ENCODE measurements at regions not wholly inside any gene's neighbourhood (a gene's known extent, or its start where the extent isn't known, plus 50 kb on each side); places are given as distances from the start of the nearest gene placed in this dataset.
A peak's percentile ranks its signal among the peaks of the same experiment; 100 is the strongest.

DNA sequence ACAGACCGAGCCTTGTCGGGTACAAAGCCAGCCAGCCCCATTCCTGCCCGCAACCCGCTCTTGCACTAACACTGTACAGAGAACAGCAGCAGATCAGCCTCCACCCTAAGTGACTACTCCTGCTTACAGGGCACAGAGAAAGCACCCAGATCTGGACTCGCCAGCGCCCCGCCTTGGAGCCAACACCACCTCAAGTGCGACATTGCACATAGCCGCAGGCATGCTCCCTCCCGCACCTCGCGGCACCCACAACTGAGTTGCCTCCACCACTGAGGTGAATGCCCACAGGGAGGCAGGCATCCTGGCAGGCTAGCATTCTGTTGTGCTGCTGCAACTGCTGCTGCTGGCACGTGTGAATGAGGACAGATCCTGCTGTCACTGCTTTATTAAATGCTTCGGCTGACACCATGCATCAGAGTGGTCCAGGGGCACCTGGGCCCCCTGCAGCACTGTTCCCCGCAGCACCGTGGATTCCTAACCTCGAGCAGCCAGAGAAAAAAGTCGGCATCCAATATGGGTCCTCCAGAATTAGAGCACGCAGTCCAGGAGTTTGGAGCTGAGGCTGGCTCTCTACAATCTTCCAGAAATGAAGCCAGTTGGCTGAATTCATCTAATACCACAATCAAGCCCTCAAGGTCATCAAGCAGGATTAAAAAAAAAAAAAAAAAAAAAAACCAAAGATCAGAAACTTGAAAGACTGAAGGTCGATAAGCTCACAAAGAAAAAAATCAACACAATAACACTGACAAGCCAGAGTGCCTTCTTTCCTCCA, 352.9 kb downstream of the GASK1B start:
- no peak for DNase-seq (ENCODE audit: low read depth)
- TF ChIP-seq, protein P1, sequence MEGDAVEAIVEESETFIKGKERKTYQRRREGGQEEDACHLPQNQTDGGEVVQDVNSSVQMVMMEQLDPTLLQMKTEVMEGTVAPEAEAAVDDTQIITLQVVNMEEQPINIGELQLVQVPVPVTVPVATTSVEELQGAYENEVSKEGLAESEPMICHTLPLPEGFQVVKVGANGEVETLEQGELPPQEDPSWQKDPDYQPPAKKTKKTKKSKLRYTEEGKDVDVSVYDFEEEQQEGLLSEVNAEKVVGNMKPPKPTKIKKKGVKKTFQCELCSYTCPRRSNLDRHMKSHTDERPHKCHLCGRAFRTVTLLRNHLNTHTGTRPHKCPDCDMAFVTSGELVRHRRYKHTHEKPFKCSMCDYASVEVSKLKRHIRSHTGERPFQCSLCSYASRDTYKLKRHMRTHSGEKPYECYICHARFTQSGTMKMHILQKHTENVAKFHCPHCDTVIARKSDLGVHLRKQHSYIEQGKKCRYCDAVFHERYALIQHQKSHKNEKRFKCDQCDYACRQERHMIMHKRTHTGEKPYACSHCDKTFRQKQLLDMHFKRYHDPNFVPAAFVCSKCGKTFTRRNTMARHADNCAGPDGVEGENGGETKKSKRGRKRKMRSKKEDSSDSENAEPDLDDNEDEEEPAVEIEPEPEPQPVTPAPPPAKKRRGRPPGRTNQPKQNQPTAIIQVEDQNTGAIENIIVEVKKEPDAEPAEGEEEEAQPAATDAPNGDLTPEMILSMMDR (IDR thresholded peaks at IDR 0.05; ENCODE audit: insufficient read depth, low read depth, low read length) = no peak
- no peak overlapping the region for H3K4me3 ChIP-seq (ENCODE audit: low read depth, low read length)

DNA sequence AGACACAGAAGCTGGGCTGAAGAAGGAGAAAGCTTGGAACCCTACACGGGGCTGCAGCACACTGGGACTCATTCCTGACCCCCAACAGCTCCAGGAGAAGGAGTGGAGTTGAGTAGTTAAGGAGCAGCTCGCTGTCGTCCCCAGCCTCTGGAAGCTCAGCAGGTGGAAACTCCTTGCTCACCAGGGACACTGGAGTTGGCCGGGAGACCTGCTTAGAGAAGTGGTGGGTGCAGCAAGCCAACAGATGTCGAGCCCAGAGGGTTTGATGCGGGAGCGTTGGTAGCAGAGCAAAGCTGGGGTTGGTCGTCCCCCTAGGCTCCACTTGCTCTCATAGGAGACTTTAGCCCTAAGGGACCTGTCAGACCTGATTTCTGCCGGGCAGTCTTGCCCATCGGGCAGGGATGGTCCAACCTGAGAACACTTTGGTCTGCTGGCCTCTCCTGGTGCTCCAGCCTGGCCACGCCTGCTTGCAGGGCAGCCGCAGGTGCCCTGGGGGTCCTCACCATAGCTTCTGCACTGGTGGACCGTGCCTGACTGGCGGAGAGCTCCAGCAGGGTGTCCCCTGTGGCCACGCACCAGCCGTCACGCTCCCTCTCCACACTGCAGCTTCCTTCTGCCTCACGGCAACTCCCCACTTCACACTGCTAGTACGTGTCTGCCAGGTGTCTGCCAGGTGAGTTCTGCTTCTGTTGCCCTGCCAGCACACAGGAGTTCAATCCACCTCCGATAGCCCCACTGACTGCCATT, 353.7 kb downstream of the GASK1B start:
- no peak overlapping the region for H3K4me3 ChIP-seq (ENCODE audit: low read depth, low read length)
- no peak for DNase-seq (ENCODE audit: low read depth)
- TF ChIP-seq, protein P1 (IDR thresholded peaks at IDR 0.05; ENCODE audit: insufficient read depth, low read depth, low read length) = no peak

DNA sequence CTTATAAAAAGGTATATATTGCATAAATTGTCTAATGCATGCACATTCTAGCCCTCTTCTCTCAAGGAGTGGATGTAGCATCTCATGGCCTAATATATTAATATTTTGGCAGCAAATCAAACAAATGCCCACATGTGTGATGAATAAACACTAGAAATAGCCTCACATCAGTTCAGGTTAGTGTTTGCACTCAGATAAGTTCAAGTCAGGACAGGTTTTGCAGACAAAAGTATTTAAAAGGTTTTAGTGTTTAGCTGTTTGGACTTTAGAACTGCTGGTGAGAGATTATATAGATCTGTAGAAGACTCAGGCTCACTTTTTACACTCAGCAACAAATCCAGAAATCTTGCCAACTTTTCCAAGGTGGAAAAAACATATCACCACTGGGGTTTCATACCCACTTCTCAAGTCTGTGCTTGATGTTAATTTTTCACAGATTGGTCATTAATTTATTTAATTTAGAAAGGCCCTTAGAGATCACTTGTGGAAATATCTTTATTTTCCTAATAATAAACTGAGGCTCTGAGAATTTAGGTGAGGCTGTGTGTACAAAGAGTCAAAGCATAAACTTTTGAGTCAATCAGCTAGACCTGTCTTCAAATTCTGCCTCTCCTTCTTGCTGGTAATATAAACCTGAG, 362.6 kb downstream of the GASK1B start:
- DNase-seq (ENCODE audit: low read depth) = no peak
- TF ChIP-seq, protein P1 (IDR thresholded peaks at IDR 0.05; ENCODE audit: insufficient read depth, low read depth, low read length) = no peak
- no peak overlapping the region for H3K4me3 ChIP-seq (ENCODE audit: low read depth, low read length)

GRCh38 chr4:157808796-157809383, 363.9 kb downstream of the GASK1B start:
- H3K4me3 ChIP-seq (ENCODE audit: low read depth, low read length) = no peak overlapping the region
- DNase-seq (ENCODE audit: low read depth) = no peak

DNA sequence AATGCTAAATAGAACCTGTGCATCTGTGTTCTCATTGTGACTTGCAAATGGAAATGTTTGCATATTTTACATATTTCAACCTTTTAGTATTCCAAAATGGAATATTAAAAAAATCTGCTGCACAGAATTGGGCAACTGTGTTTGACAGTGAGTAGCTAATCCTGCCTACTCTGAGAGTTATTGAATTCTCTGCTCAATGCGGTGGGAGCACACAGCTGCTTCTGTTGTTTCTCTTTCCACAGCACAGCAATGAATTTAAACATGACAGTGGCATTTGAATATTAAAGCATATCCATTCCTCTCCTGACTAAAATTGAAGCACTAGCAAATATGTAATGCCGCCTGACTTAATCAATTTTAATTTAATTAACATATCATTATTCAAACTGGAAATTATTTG, 366.6 kb downstream of the GASK1B start:
- no peak for DNase-seq (ENCODE audit: low read depth)
- TF ChIP-seq, protein P1 (IDR thresholded peaks at IDR 0.05; ENCODE audit: insufficient read depth, low read depth, low read length) = no peak
- H3K4me3 ChIP-seq (ENCODE audit: low read depth, low read length) = no peak overlapping the region

More at GRCh38 chr4:157808796-157809383, 363.9 kb downstream of the GASK1B start:
- TF ChIP-seq, protein P1 (IDR thresholded peaks at IDR 0.05; ENCODE audit: insufficient read depth, low read depth, low read length) = no peak

DNA sequence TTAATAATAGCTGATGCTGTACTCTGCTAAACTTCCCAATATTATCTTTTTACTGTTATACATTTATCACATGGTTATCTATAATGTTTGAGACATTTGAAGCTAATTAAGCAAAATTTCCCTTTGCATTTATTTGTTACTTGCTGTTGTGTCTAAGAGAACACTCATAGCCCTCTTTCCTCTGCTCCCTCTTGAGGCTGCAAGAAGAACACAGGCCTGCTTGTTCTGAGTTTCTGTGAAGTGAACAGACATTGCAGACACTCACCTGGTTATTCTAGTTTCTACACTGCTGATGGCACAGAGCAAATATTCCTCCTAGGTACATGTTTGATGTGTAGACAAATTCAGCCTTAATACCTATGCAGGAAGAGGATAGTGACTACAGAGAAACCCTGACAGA, 367.8 kb downstream of the GASK1B start:
- H3K4me3 ChIP-seq (ENCODE audit: low read depth, low read length) = no peak overlapping the region
- peak; percentile 5 for DNase-seq (ENCODE audit: low read depth)
- TF ChIP-seq, protein P1 (IDR thresholded peaks at IDR 0.05; ENCODE audit: insufficient read depth, low read depth, low read length) = peak; percentile 36
